Ishikawa (cell line): ENCODE measurements at regions not wholly inside any gene's neighbourhood (a gene's known extent, or its start where the extent isn't known, plus 50 kb on each side); places are given as distances from the start of the nearest gene placed in this dataset.

Experiments
- CEBPB ChIP-seq: IDR thresholded peaks from 2 replicates; pipeline ENCODE4 v1.6.1; 2012
- CREB1 ChIP-seq: IDR thresholded peaks from 2 replicates; pipeline ENCODE4 v1.6.1; 2012; ENCODE audit warnings: low read depth
- EGR1 ChIP-seq: IDR thresholded peaks from 2 replicates; pipeline ENCODE4 v1.6.1; 2012
- EP300 ChIP-seq: IDR thresholded peaks from 2 replicates; pipeline ENCODE4 v1.6.1; 2012; ENCODE audit warnings: borderline replicate concordance
- FOXM1 ChIP-seq: IDR thresholded peaks from 2 replicates; pipeline ENCODE4 v1.6.1; 2012; ENCODE audit warnings: low read depth, borderline replicate concordance
- MAX ChIP-seq: IDR thresholded peaks from 2 replicates; pipeline ENCODE4 v1.6.1; 2012
- RAD21 ChIP-seq: IDR thresholded peaks from 2 replicates; pipeline ENCODE4 v1.6.1; 2012; ENCODE audit warnings: low read depth
- REST ChIP-seq: IDR thresholded peaks from 2 replicates; pipeline ENCODE4 v1.6.1; 2012; ENCODE audit warnings: low read depth, mild to moderate bottlenecking
- TAF1 ChIP-seq: IDR thresholded peaks from 2 replicates; pipeline ENCODE4 v1.6.1; 2012; ENCODE audit warnings: low read depth, mild to moderate bottlenecking
- TCF12 ChIP-seq: IDR thresholded peaks from 2 replicates; pipeline ENCODE4 v1.6.1; 2012; ENCODE audit warnings: low read depth
- TEAD4 ChIP-seq: IDR thresholded peaks from 2 replicates; pipeline ENCODE4 v1.6.1; 2012
- USF1 ChIP-seq: IDR thresholded peaks from 2 replicates; pipeline ENCODE4 v1.6.1; 2012
- YY1 ChIP-seq: IDR thresholded peaks from 2 replicates; pipeline ENCODE4 v1.6.1; 2012; ENCODE audit warnings: low read depth

- TF ChIP-seq EP300, result no peak
- no peak for TF ChIP-seq MAX
- TF ChIP-seq TEAD4, result no peak
- TF ChIP-seq YY1, result no peak
- TF ChIP-seq TAF1, result no peak
- TF ChIP-seq CEBPB, result no peak
- TF ChIP-seq REST, result no peak
- TF ChIP-seq RAD21, result no peak
- TF ChIP-seq CREB1, result no peak
- TF ChIP-seq USF1, result no peak
- no peak for TF ChIP-seq EGR1
- TF ChIP-seq TCF12, result no peak
- no peak for TF ChIP-seq FOXM1
These were observed 100.8 kb downstream of the OR2B2 start for GRCh38 chr6:27811451-27811772.
